HUES64 (cell line): ENCODE measurements at regions not wholly inside any gene's neighbourhood (a gene's known extent, or its start where the extent isn't known, plus 50 kb on each side); places are given as distances from the start of the nearest gene placed in this dataset.

Experiments
- H3K27ac ChIP-seq: 2 replicates; pipeline ENCODE4 v1.7.0; 2013; ENCODE audit warnings: low read depth, low read length, inconsistent platforms
- H3K27me3 ChIP-seq: 2 replicates; pipeline ENCODE4 v1.6.1; 2013; ENCODE audit warnings: mild to moderate bottlenecking, low read length; ENCODE audit not compliant: insufficient read depth
- H3K36me3 ChIP-seq: 2 replicates; pipeline ENCODE4 v1.6.1; 2013; ENCODE audit warnings: mild to moderate bottlenecking, low read length; ENCODE audit not compliant: insufficient read depth
- H3K4me1 ChIP-seq: 2 replicates; pipeline ENCODE4 v1.6.1; 2013; ENCODE audit warnings: mild to moderate bottlenecking, low read length, moderate library complexity; ENCODE audit not compliant: insufficient read depth
- H3K4me3 ChIP-seq: 2 replicates; pipeline ENCODE4 v1.5.1; 2013; ENCODE audit warnings: mild to moderate bottlenecking, low read length, moderate library complexity
- H3K9ac ChIP-seq: 2 replicates; pipeline ENCODE4 v1.6.1; 2013; ENCODE audit warnings: mild to moderate bottlenecking, low read depth, low read length
- H3K9me3 ChIP-seq: 2 replicates; pipeline ENCODE4 v1.6.1; 2013; ENCODE audit warnings: low read depth, low read length; ENCODE audit not compliant: insufficient read depth
- WGBS: fragments of 150-250, 120-280 bp; methylation state at CpG from one replicate; pipeline ENCODE4 v1.1.7; 2013; ENCODE audit warnings: missing lambda C conversion rate; 5-methylcytosine and 5-hydroxymethylcytosine counted together

DNA sequence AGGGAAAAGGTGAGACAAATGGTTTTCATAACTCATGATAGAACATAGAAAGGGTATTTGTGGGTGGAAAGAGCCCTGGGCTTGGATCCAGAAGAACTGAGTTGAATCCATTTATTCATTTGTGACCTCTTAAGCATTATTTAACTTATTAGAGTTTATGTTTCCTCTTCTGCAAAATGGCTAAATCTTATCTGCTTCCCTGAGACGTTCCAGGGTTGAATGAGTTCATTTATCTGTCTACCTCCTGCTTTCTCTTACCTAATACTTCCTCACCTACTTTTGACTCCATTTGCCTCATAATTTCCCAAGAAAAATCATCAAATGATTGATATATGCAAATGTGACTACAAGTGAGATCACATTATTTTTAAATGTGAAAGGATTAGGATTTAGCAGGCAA lies 152.7 kb upstream of the GAS1 start:
- 95% methylated on average over 1 of the region's 1 CpG for WGBS
- no peaks in the 10 kb centered on the region for H3K9me3 ChIP-seq
- no peaks in the 10 kb centered on the region for H3K36me3 ChIP-seq
- H3K9ac ChIP-seq = no peak overlapping the region
- H3K4me1 ChIP-seq = no peaks in the 10 kb centered on the region
- H3K27ac ChIP-seq = no peak overlapping the region
- H3K27me3 ChIP-seq = no peaks in the 10 kb centered on the region
- no peak overlapping the region for H3K4me3 ChIP-seq

DNA sequence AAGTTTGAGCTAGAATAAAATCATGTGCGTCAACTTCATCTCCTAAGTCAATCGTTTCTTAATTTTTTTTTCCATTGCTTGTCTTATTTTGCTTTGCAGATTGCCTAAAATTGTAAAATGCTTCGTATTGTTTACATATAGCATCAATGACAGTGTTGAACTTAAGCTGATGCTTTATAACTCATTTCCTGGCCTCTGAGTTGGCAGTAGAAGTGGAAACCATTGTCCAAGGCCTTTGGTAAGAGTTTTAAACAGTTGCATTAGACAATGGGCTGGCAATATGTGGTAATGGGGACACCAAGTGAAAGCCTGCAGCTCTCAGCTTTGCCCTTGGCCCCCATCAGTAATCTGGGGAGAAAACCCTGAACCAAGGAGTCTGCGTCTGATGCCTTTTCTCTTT lies 154.8 kb upstream of the GAS1 start:
- Histone ChIP-seq H3K27ac (no peak overlapping the region), H3K27me3 (no peaks in the 10 kb centered on the region), H3K36me3 (no peaks in the 10 kb centered on the region), H3K4me3 (no peak overlapping the region), H3K4me1 (peaks cover 6% of the 10 kb centered on the region; the same call in 1 of the 2 replicates), H3K9me3 (no peaks in the 10 kb centered on the region), H3K9ac (no peak overlapping the region)
- 97% methylated on average over 4 of the region's 4 CpGs for WGBS

GRCh38 chr9:87107072-87107471 lies 159.8 kb upstream of the GAS1 start:
- Histone ChIP-seq H3K9ac (no peak overlapping the region), H3K27ac (no peak overlapping the region), H3K4me1 (peaks cover 6% of the 10 kb centered on the region; the same call in 1 of the 2 replicates), H3K4me3 (no peak overlapping the region), H3K27me3 (no peaks in the 10 kb centered on the region), H3K36me3 (no peaks in the 10 kb centered on the region), H3K9me3 (peaks cover 14% of the 10 kb centered on the region)
- WGBS = 57% methylated on average over 1 of the region's 1 CpG

- H3K4me3 ChIP-seq = no peak overlapping the region
- no peak overlapping the region for H3K9ac ChIP-seq
- no peaks in the 10 kb centered on the region for H3K36me3 ChIP-seq
- H3K9me3 ChIP-seq = peaks cover 14% of the 10 kb centered on the region
- 82% methylated on average over 1 of the region's 1 CpG for WGBS
- no peak overlapping the region for H3K27ac ChIP-seq
- peaks cover 6% of the 10 kb centered on the region; the same call in 1 of the 2 replicates for H3K4me1 ChIP-seq
- no peaks in the 10 kb centered on the region for H3K27me3 ChIP-seq
Measured at GRCh38 chr9:87108661-87109060, 161.4 kb upstream of the GAS1 start.

DNA sequence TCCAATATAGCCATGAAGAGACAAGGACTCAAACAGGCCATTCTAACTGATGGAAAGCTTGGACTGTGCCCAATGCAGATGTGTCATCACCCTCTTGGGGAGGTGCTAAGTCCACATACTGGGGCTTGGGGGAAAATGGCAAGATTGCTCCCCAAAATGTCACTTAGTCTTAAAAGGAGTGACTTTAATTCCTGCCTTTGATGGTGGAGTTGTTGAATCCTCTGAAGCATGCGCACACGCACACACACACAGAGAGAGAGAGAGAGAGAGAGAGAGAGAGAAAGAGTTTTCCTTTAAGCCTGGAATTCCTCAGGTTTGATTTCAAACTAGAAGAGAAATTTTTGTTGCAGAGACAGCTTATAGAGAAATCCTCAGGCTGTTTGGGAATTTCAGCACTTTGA lies 161.9 kb upstream of the GAS1 start:
- Histone ChIP-seq H3K9ac (no peak overlapping the region), H3K27me3 (no peaks in the 10 kb centered on the region), H3K4me1 (peaks cover 6% of the 10 kb centered on the region; the same call in 1 of the 2 replicates), H3K27ac (no peak overlapping the region), H3K4me3 (no peak overlapping the region), H3K9me3 (peaks cover 14% of the 10 kb centered on the region), H3K36me3 (no peaks in the 10 kb centered on the region)
- 100% methylated on average over 2 of the region's 2 CpGs for WGBS

- Histone ChIP-seq H3K27me3 (no peaks in the 10 kb centered on the region), H3K9me3 (peaks cover 14% of the 10 kb centered on the region), H3K27ac (no peak overlapping the region), H3K36me3 (no peaks in the 10 kb centered on the region), H3K4me3 (no peak overlapping the region), H3K4me1 (peaks cover 6% of the 10 kb centered on the region; the same call in 1 of the 2 replicates), H3K9ac (no peak overlapping the region)
Measured at GRCh38 chr9:87109851-87110250, 162.5 kb upstream of the GAS1 start.

DNA sequence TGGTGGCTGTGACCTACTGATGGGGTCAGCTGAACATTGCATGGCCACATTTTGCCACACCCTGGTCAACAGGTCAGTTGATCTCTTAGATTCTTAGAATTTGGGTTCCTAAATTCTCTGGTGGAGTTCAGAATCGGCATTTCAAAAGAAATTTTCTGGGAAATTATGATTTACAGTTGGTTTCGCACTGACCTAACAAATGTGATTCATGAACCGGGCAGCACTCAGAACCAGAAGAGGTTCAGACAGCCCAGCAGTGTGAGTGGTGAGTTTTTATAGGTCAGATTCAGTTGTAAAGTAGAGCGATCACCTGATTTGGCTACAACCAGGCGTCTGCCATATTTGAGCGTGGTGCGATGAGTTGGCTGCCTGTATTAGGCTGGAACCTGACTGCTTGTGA lies 163.7 kb upstream of the GAS1 start:
- no peak overlapping the region for H3K9ac ChIP-seq
- no peaks in the 10 kb centered on the region for H3K36me3 ChIP-seq
- WGBS = 96% methylated on average over 7 of the region's 7 CpGs
- no peaks in the 10 kb centered on the region for H3K27me3 ChIP-seq
- H3K4me1 ChIP-seq = peaks cover 6% of the 10 kb centered on the region; the same call in 1 of the 2 replicates
- H3K27ac ChIP-seq = no peak overlapping the region
- H3K4me3 ChIP-seq = no peak overlapping the region
- H3K9me3 ChIP-seq = peaks cover 14% of the 10 kb centered on the region

DNA sequence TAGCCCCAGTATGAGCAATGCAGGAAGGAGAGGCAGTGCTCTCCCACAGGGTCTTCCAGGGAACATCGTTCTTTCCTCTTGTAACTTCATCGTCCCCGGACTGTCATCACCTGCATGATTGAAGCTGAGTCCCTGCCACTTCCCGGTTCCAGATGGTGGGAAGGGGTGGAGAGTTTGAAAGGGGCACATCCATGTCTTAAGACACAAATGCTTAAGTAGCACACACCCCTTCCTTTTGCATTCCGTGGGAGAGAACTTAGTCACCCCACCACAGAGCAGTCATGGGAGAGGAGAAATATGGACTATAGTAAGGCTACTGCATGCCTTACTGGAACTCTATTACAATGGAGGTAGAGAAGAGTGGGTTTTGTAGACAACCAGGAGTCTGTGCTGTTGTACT lies 165.3 kb upstream of the GAS1 start:
- Histone ChIP-seq H3K27ac (no peak overlapping the region), H3K27me3 (no peaks in the 10 kb centered on the region), H3K9me3 (peaks cover 14% of the 10 kb centered on the region), H3K36me3 (no peaks in the 10 kb centered on the region), H3K4me3 (no peak overlapping the region), H3K4me1 (no peaks in the 10 kb centered on the region), H3K9ac (no peak overlapping the region)
- WGBS = 81% methylated on average over 3 of the region's 5 CpGs

DNA sequence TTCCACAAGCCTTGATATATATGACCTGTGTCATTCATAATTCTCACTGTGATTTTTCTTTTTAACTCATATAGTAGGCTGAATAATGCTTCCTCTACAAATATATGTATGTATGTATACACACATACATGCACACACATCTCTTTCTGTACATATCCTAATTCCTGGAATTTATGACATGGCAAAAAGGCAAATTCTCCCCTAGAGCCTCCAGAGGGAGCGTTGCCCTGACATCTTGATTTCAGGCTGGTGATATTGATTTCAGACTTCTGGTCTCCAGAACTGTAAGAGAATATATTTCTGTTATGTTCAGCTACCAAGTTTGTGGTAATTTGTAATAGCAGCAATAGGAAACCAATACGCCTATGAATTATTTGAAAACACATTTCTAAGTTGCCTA lies 166.6 kb upstream of the GAS1 start:
- WGBS = 86% methylated on average over 2 of the region's 2 CpGs
- Histone ChIP-seq H3K9me3 (peaks cover 14% of the 10 kb centered on the region), H3K27me3 (no peaks in the 10 kb centered on the region), H3K9ac (no peak overlapping the region), H3K27ac (no peak overlapping the region), H3K4me1 (no peaks in the 10 kb centered on the region), H3K36me3 (no peaks in the 10 kb centered on the region), H3K4me3 (no peak overlapping the region)

- Histone ChIP-seq H3K27me3 (no peaks in the 10 kb centered on the region), H3K36me3 (no peaks in the 10 kb centered on the region), H3K4me3 (no peak overlapping the region), H3K9me3 (peaks cover 10% of the 10 kb centered on the region), H3K9ac (no peak overlapping the region), H3K4me1 (no peaks in the 10 kb centered on the region), H3K27ac (no peak overlapping the region)
- 90% methylated on average over 1 of the region's 1 CpG for WGBS
Measured at GRCh38 chr9:87115785-87116184, 168.5 kb upstream of the GAS1 start.

DNA sequence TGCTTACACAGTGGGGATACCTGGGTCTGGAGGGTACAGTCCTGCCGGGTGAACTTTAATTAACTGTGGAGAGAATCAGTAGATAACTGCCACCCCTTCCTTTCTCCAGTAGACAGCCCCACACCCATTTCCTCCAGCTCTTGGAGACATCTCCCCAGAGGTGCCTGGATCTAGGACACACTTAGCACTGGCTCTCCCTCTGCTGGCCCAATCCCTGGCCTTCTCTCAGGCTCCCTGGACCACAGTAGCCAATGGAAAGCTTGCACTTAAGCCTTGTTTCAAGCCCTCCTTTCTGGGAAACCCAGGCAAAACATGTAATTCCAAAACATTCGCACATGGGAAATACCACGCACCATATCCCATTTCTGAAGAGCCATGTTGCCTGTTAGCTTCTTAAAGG lies 169.2 kb upstream of the GAS1 start:
- no peaks in the 10 kb centered on the region for H3K27me3 ChIP-seq
- 93% methylated on average over 2 of the region's 3 CpGs for WGBS
- no peak overlapping the region for H3K4me3 ChIP-seq
- H3K9ac ChIP-seq = no peak overlapping the region
- no peak overlapping the region for H3K27ac ChIP-seq
- peaks cover 3% of the 10 kb centered on the region; the same call in 1 of the 2 replicates for H3K9me3 ChIP-seq
- no peaks in the 10 kb centered on the region for H3K36me3 ChIP-seq
- no peaks in the 10 kb centered on the region for H3K4me1 ChIP-seq

GRCh38 chr9:87118594-87118993 lies 171.3 kb upstream of the GAS1 start:
- H3K27ac ChIP-seq = no peak overlapping the region
- WGBS = 90% methylated on average over 1 of the region's 1 CpG

More at GRCh38 chr9:87118594-87118993, 171.3 kb upstream of the GAS1 start:
- Histone ChIP-seq H3K4me3 (no peak overlapping the region), H3K9ac (no peak overlapping the region), H3K27me3 (no peaks in the 10 kb centered on the region), H3K9me3 (no peaks in the 10 kb centered on the region), H3K36me3 (no peaks in the 10 kb centered on the region), H3K4me1 (no peaks in the 10 kb centered on the region)
